Fibroblast of villous mesenchyme (primary cell): ENCODE measurements at regions not wholly inside any gene's neighbourhood (a gene's known extent, or its start where the extent isn't known, plus 50 kb on each side); places are given as distances from the start of the nearest gene placed in this dataset.

Experiments used
- DNase-seq: peaks from one replicate; pipeline ENCODE4 v3.0.0-alpha.2; 2010; ENCODE audit warnings: low read depth
- H3K4me3 ChIP-seq: 2 replicates; pipeline ENCODE4 v1.5.1; 2011; ENCODE audit warnings: low read depth, mild to moderate bottlenecking, low read length
- CTCF ChIP-seq: IDR thresholded peaks from 2 replicates; pipeline ENCODE4 v1.5.1; 2012; ENCODE audit warnings: low read depth, mild to moderate bottlenecking, low read length; ENCODE audit not compliant: insufficient read depth

GRCh38 chr9:126276056-126276728 lies 50.4 kb upstream of the MVB12B start:
- no peak for TF ChIP-seq CTCF
- DNase-seq, result no peak

More at GRCh38 chr9:126276056-126276728, 50.4 kb upstream of the MVB12B start:
- H3K4me3 ChIP-seq, result no peak overlapping the region
